HL-60 (cell line): ENCODE measurements at regions not wholly inside any gene's neighbourhood (a gene's known extent, or its start where the extent isn't known, plus 50 kb on each side); places are given as distances from the start of the nearest gene placed in this dataset.

Experiments
- CTCF ChIP-seq: IDR thresholded peaks from one replicate; pipeline ENCODE4 v1.5.1; 2011; ENCODE audit warnings: low read length, control low read depth, inconsistent platforms; ENCODE audit not compliant: insufficient read depth
- GABPA ChIP-seq: IDR thresholded peaks from 2 replicates; pipeline ENCODE4 v1.6.1; 2012; ENCODE audit warnings: low read depth

GRCh38 chr15:81789403-81789802, 256.4 kb downstream of the MEX3B start:
- no peak for TF ChIP-seq CTCF
- TF ChIP-seq GABPA: no peak
